ENCODE measurements at regions not wholly inside any gene's neighbourhood (a gene's known extent, or its start where the extent isn't known, plus 50 kb on each side); places are given as distances from the start of the nearest gene placed in this dataset.
A peak's percentile ranks its signal among the peaks of the same experiment; 100 is the strongest.

DNA sequence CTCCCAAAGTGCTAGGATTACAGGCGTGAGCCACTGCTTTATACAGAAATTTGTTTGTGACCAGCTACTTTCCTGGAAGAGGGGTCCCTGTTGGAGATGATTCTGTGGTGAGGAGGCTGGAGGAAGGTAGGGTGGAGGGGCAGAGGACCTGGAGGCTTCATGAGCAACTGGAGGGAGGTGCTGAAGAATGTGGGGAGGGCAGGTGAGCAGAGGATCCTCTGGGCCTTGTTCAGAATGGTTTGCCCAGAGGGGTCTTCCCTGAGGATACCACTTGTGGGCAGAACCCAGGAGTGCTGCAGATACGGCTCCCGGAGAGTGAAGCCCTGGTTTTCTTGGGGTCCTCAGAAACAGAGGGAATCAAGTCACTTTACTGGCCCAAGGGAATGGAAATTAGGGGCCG lies 67.2 kb upstream of the WDR26 start:
- no peak for DNase-seq
- Histone ChIP-seq H3K9me3 (no peaks in the 10 kb centered on the region), H3K36me3 (no peaks in the 10 kb centered on the region), H3K4me3 (no peak overlapping the region), H3K4me1 (peaks cover 49 to 96% (median 78%) of the 10 kb centered on the region in 3 donors), H3K27me3 (no peaks in the 10 kb centered on the region), H3K27ac (peak overlapping the region; percentile 83 to 93 (median 92))
- intact Hi-C loops (cut with DNase I) = loop anchor here (10.0 kb wide), 1 partner anchor 67 kb away; the partner anchor contains the start of gene WDR26
- WGBS, 2 donors = 94% methylated on average over 3 to 4 of the region's 4 CpGs
- TF ChIP-seq POLR2A (IDR thresholded peaks at IDR 0.05) = no peak
- TF ChIP-seq, protein P1, sequence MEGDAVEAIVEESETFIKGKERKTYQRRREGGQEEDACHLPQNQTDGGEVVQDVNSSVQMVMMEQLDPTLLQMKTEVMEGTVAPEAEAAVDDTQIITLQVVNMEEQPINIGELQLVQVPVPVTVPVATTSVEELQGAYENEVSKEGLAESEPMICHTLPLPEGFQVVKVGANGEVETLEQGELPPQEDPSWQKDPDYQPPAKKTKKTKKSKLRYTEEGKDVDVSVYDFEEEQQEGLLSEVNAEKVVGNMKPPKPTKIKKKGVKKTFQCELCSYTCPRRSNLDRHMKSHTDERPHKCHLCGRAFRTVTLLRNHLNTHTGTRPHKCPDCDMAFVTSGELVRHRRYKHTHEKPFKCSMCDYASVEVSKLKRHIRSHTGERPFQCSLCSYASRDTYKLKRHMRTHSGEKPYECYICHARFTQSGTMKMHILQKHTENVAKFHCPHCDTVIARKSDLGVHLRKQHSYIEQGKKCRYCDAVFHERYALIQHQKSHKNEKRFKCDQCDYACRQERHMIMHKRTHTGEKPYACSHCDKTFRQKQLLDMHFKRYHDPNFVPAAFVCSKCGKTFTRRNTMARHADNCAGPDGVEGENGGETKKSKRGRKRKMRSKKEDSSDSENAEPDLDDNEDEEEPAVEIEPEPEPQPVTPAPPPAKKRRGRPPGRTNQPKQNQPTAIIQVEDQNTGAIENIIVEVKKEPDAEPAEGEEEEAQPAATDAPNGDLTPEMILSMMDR (IDR thresholded peaks at IDR 0.05) = no peak

DNA sequence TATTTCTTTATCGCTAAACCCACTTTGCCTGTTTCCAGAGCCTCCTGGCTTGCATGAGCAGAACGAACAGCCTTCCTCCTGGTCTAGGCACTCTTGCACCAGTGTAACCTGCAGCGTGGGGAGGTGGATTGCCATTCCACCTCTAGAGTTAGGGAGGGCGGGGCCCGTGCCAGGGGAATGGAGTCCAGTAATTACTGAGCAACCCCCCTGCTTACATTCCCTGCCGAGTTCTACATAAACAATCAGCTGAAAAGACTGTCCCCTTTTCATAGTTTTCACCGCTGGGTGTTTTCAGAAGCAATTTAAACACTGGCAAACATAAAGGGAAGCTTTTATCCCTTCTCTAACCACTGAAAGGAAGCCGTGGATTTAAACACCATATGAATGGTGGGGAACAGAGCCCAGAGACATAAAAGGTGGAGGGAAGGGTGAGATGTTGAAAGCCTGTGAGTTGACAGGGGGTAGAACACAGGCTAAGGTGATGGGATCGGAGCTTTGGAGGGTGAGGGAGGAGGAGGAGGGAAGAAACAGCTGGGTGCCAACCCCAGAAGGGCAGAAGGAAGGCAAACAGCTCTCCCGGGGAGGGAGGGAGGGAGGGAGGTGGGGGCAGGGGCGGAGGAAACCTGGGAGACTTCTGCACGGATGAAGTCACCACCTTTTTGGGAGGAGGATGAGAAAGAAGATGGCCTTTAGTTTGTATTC lies 68.0 kb upstream of the WDR26 start:
- TF ChIP-seq POLR2A (IDR thresholded peaks at IDR 0.05) = no peak
- TF ChIP-seq, protein P1 (IDR thresholded peaks at IDR 0.05) = no peak
- peaks cover 46 to 95% (median 75%) of the 10 kb centered on the region in 3 donors for H3K4me1 ChIP-seq
- H3K4me3 ChIP-seq = peak overlapping the region in 2 of 4 donors; percentile 0 to 13
- peak overlapping the region; percentile 83 to 93 (median 92) for H3K27ac ChIP-seq
- H3K27me3 ChIP-seq = no peaks in the 10 kb centered on the region
- no peaks in the 10 kb centered on the region for H3K36me3 ChIP-seq
- H3K9me3 ChIP-seq = no peaks in the 10 kb centered on the region
- no peak for DNase-seq
- intact Hi-C loops (cut with DNase I) = loop anchor here (10.0 kb wide), 1 partner anchor 68 kb away; the partner anchor contains the start of gene WDR26
- 17 to 24% methylated on average over 11 to 12 of the region's 12 CpGs for WGBS, 2 donors

DNA sequence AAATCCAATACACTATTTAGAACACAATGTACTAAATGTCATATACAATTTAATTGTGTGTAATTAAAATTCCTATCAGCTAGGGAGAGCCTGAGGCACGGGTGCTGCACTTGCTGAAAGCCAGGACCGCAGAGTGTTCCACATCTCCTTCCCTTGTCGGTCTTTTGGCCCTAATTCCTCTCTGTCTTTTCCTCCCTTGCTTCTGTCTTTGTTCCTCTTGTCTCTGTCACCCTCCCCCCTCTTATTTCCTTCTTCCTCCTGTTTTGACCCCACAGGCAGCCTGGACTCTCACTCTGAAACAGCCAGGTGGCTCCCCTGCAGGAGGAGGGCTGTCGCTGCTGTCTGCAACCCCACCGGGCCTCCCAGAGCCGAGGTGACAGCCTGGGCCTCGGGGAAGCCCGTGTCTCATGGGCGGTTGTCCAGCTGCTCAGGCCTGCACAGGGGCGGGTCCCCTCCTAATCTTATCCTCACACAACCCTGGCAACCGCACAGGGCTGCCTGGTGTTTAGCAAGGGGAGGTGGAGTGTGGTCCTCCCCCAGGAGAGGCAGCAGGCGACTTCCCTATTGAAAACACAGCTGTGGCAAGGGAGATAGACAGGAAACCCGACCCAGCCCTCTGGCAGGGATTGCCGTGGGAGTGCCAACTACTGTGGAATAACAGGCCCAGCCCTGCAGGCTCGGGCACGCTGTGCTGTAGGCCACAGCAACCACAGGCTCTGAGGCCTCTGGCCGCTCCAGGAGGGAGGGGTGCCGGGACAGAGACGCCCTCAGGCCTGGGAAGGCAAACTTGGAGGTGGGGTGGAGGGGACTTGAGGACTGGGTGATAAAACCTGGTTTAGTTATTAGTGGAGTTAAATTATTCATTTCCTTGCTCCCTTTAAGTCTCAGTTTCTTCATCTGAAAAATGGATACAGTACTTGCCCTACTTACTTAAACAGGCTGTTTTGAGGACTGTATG lies 68.8 kb upstream of the WDR26 start:
- Histone ChIP-seq H3K27me3 (no peaks in the 10 kb centered on the region), H3K36me3 (no peaks in the 10 kb centered on the region), H3K9me3 (no peaks in the 10 kb centered on the region), H3K4me1 (peaks cover 41 to 91% (median 67%) of the 10 kb centered on the region in 3 donors), H3K27ac (peak overlapping the region; percentile 83 to 93 (median 92)), H3K4me3 (peak overlapping the region in 3 of 4 donors; percentile 3 to 13 (median 4))
- WGBS, 2 donors = 7 to 14% methylated on average over 6 to 13 of the region's 19 CpGs
- TF ChIP-seq POLR2A (IDR thresholded peaks at IDR 0.05) = no peak
- TF ChIP-seq, protein P1 (IDR thresholded peaks at IDR 0.05) = peak in 4 of 6 experiments; percentile 4 to 43 (median 20)
- DNase-seq = peak; percentile 42
- intact Hi-C loops (cut with DNase I) = loop anchor here (10.0 kb wide), 1 partner anchor 69 kb away; the partner anchor contains the start of gene WDR26

DNA sequence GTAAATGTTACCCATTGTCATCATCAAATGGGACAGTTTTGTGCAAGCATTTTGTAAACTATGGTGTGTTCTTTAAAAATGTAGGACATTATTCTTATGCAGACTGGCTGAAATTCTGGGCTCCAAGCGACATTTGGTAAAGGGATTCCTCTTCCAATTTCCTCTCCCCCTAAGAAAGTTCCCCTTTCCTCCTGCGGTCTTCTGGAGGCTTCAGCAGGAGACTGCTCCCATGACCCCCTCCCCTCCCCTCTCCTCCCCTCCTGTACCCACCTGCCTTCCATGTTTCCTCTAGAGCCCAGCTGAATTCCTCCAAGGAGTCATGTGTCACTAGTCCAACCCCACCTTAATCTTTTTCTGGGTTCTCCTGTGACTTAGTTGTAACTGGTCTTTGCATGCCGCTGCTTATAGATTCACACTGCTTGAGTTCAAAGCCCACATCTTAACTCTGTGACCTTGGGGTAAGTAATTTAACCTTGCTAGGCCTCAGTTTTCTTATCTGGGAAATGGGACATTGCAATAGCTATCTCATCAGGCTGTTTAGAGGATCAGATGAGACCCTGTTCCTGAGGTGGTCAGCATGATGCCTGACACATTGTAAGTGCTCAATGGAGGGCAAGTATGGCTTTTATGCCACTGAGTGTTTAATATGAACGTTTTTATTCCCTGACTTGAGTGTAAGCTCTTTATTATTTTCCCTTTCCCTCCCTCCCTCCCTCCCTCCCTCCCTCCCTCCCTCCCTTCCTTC lies 69.9 kb upstream of the WDR26 start:
- Histone ChIP-seq H3K36me3 (no peaks in the 10 kb centered on the region), H3K4me1 (peaks cover 37 to 87% (median 58%) of the 10 kb centered on the region in 3 donors), H3K27me3 (no peaks in the 10 kb centered on the region), H3K4me3 (no peak overlapping the region), H3K9me3 (no peaks in the 10 kb centered on the region), H3K27ac (peak overlapping the region; percentile 83 to 93 (median 92))
- intact Hi-C loops (cut with DNase I) = loop anchor here (10.0 kb wide), 1 partner anchor 70 kb away; the partner anchor contains the start of gene WDR26
- DNase-seq = no peak
- no peak for TF ChIP-seq POLR2A (IDR thresholded peaks at IDR 0.05)
- TF ChIP-seq, protein P1 (IDR thresholded peaks at IDR 0.05) = no peak
- 47 to 52% methylated on average over 4 of the region's 4 CpGs for WGBS, 2 donors
